HG03064 (cell line): ENCODE measurements at regions not wholly inside any gene's neighbourhood (a gene's known extent, or its start where the extent isn't known, plus 50 kb on each side); places are given as distances from the start of the nearest gene placed in this dataset.
"Not testable (repeated sequence)": the region's sequence is repeated elsewhere in the genome, so short reads cannot be mapped to it uniquely, and the experiment has no call there.

Experiments used
- ATAC-seq: cut with Tn5 transposase; IDR thresholded peaks from one replicate; pipeline ENCODE4 v1.9.1; 2021; ENCODE audit warnings: low read depth; ENCODE audit not compliant: unreplicated experiment

GRCh38 chr3:43818229-43818628, 127.5 kb downstream of the ABHD5 start:
- no peak for ATAC-seq

GRCh38 chr3:43838009-43838758, 147.4 kb downstream of the ABHD5 start:
- ATAC-seq = no peak

GRCh38 chr3:43838877-43839276, 148.1 kb downstream of the ABHD5 start:
- ATAC-seq = no peak

- no peak for ATAC-seq
Observed at GRCh38 chr3:43843386-43843785, 152.6 kb downstream of the ABHD5 start.

GRCh38 chr3:43844757-43845156, 154.0 kb downstream of the ABHD5 start:
- ATAC-seq = no peak

- not testable (repeated sequence) for ATAC-seq
Observed at GRCh38 chr3:43845553-43845952, 154.8 kb downstream of the ABHD5 start.

GRCh38 chr3:43852066-43852465, 161.3 kb downstream of the ABHD5 start:
- no peak for ATAC-seq

- no peak for ATAC-seq
Observed at GRCh38 chr3:43854283-43854682, 163.5 kb downstream of the ABHD5 start.

- ATAC-seq = no peak
Observed at GRCh38 chr3:43854916-43855315, 164.2 kb downstream of the ABHD5 start.

GRCh38 chr3:43855674-43856299, 165.0 kb downstream of the ABHD5 start:
- no peak for ATAC-seq

GRCh38 chr3:43856351-43856750, 165.6 kb downstream of the ABHD5 start:
- ATAC-seq = no peak

- ATAC-seq = no peak
Observed at GRCh38 chr3:43856761-43857160, 166.0 kb downstream of the ABHD5 start.

- no peak for ATAC-seq
Observed at GRCh38 chr3:43857361-43858293, 166.9 kb downstream of the ABHD5 start.

- no peak for ATAC-seq
Observed at GRCh38 chr3:43858294-43858701, 167.6 kb downstream of the ABHD5 start.

- no peak for ATAC-seq
Observed at GRCh38 chr3:43859766-43860165, 169.0 kb downstream of the ABHD5 start.

- no peak for ATAC-seq
Observed at GRCh38 chr3:43861635-43862034, 170.9 kb downstream of the ABHD5 start.

- no peak for ATAC-seq
Observed at GRCh38 chr3:43862470-43862869, 171.7 kb downstream of the ABHD5 start.

- ATAC-seq = no peak
Observed at GRCh38 chr3:43862992-43863805, 172.5 kb downstream of the ABHD5 start.

GRCh38 chr3:43863966-43864933, 173.5 kb downstream of the ABHD5 start:
- ATAC-seq = no peak
